ENCODE measurements at regions not wholly inside any gene's neighbourhood (a gene's known extent, or its start where the extent isn't known, plus 50 kb on each side); places are given as distances from the start of the nearest gene placed in this dataset.
"Not testable (repeated sequence)": the region's sequence is repeated elsewhere in the genome, so short reads cannot be mapped to it uniquely, and the experiment has no call there.

- FAIRE-seq (no peak), DNase-seq (ENCODE audit: insufficient read length) (no peak)
- TF ChIP-seq POLR2A (IDR thresholded peaks at IDR 0.05; ENCODE audit: low read depth, low read length) (no peak), POLR2AphosphoS5 (IDR thresholded peaks at IDR 0.05; ENCODE audit: low read depth, low read length) (no peak), TAF1 (IDR thresholded peaks at IDR 0.05; ENCODE audit: borderline replicate concordance, low read depth, low read length) (no peak)
These were observed 510.2 kb upstream of the KLF6 start for GRCh38 chr10:4294996-4295792.

GRCh38 chr10:4294271-4294670, 509.3 kb upstream of the KLF6 start:
- DNase-seq (ENCODE audit: insufficient read length), result no peak
- FAIRE-seq, result no peak
- TF ChIP-seq POLR2AphosphoS5 (IDR thresholded peaks at IDR 0.05; ENCODE audit: low read depth, low read length) (no peak), TAF1 (IDR thresholded peaks at IDR 0.05; ENCODE audit: borderline replicate concordance, low read depth, low read length) (no peak), POLR2A (IDR thresholded peaks at IDR 0.05; ENCODE audit: low read depth, low read length) (no peak)

GRCh38 chr10:4291990-4292389, 507.0 kb upstream of the KLF6 start:
- no peak for DNase-seq (ENCODE audit: insufficient read length)
- TF ChIP-seq POLR2A (IDR thresholded peaks at IDR 0.05; ENCODE audit: low read depth, low read length) (no peak), TAF1 (IDR thresholded peaks at IDR 0.05; ENCODE audit: borderline replicate concordance, low read depth, low read length) (no peak), POLR2AphosphoS5 (IDR thresholded peaks at IDR 0.05; ENCODE audit: low read depth, low read length) (no peak)
- FAIRE-seq, result no peak

- peak; percentile 30 for FAIRE-seq
- DNase-seq (ENCODE audit: insufficient read length), result no peak
- no peak for TF ChIP-seq TAF1 (IDR thresholded peaks at IDR 0.05; ENCODE audit: borderline replicate concordance, low read depth, low read length)
- no peak for TF ChIP-seq POLR2A (IDR thresholded peaks at IDR 0.05; ENCODE audit: low read depth, low read length)
- no peak for TF ChIP-seq POLR2AphosphoS5 (IDR thresholded peaks at IDR 0.05; ENCODE audit: low read depth, low read length)
These were observed 500.1 kb upstream of the KLF6 start for GRCh38 chr10:4285121-4285520.

GRCh38 chr10:4283846-4284610, 499.0 kb upstream of the KLF6 start:
- no peak for FAIRE-seq
- DNase-seq (ENCODE audit: insufficient read length), result no peak
- TF ChIP-seq POLR2AphosphoS5 (IDR thresholded peaks at IDR 0.05; ENCODE audit: low read depth, low read length) (no peak), TAF1 (IDR thresholded peaks at IDR 0.05; ENCODE audit: borderline replicate concordance, low read depth, low read length) (no peak), POLR2A (IDR thresholded peaks at IDR 0.05; ENCODE audit: low read depth, low read length) (no peak)

- TF ChIP-seq POLR2A (IDR thresholded peaks at IDR 0.05; ENCODE audit: low read depth, low read length), result no peak
- no peak for TF ChIP-seq TAF1 (IDR thresholded peaks at IDR 0.05; ENCODE audit: borderline replicate concordance, low read depth, low read length)
- TF ChIP-seq POLR2AphosphoS5 (IDR thresholded peaks at IDR 0.05; ENCODE audit: low read depth, low read length), result no peak
- FAIRE-seq (no peak), DNase-seq (ENCODE audit: insufficient read length) (no peak)
These were observed 497.5 kb upstream of the KLF6 start for GRCh38 chr10:4282496-4282895.

- FAIRE-seq, result no peak
- DNase-seq (ENCODE audit: insufficient read length), result no peak
- TF ChIP-seq POLR2AphosphoS5 (IDR thresholded peaks at IDR 0.05; ENCODE audit: low read depth, low read length), result no peak
- TF ChIP-seq POLR2A (IDR thresholded peaks at IDR 0.05; ENCODE audit: low read depth, low read length), result no peak
- no peak for TF ChIP-seq TAF1 (IDR thresholded peaks at IDR 0.05; ENCODE audit: borderline replicate concordance, low read depth, low read length)
These were observed 496.3 kb upstream of the KLF6 start for GRCh38 chr10:4281190-4281825.

- no peak for FAIRE-seq
- TF ChIP-seq POLR2AphosphoS5 (IDR thresholded peaks at IDR 0.05; ENCODE audit: low read depth, low read length), result no peak
- TF ChIP-seq TAF1 (IDR thresholded peaks at IDR 0.05; ENCODE audit: borderline replicate concordance, low read depth, low read length), result no peak
- no peak for TF ChIP-seq POLR2A (IDR thresholded peaks at IDR 0.05; ENCODE audit: low read depth, low read length)
- DNase-seq (ENCODE audit: insufficient read length), result no peak
These were observed 495.6 kb upstream of the KLF6 start for GRCh38 chr10:4280461-4281189.

- no peak for FAIRE-seq
- no peak for DNase-seq (ENCODE audit: insufficient read length)
- TF ChIP-seq POLR2A (IDR thresholded peaks at IDR 0.05; ENCODE audit: low read depth, low read length), result no peak
- TF ChIP-seq POLR2AphosphoS5 (IDR thresholded peaks at IDR 0.05; ENCODE audit: low read depth, low read length), result no peak
- TF ChIP-seq TAF1 (IDR thresholded peaks at IDR 0.05; ENCODE audit: borderline replicate concordance, low read depth, low read length), result no peak
These were observed 494.6 kb upstream of the KLF6 start for GRCh38 chr10:4279655-4280054.

- DNase-seq (ENCODE audit: insufficient read length) (no peak), FAIRE-seq (no peak)
- no peak for TF ChIP-seq TAF1 (IDR thresholded peaks at IDR 0.05; ENCODE audit: borderline replicate concordance, low read depth, low read length)
- TF ChIP-seq POLR2A (IDR thresholded peaks at IDR 0.05; ENCODE audit: low read depth, low read length), result no peak
- TF ChIP-seq POLR2AphosphoS5 (IDR thresholded peaks at IDR 0.05; ENCODE audit: low read depth, low read length), result no peak
These were observed 493.2 kb upstream of the KLF6 start for GRCh38 chr10:4278186-4278585.

GRCh38 chr10:4276151-4276550, 491.1 kb upstream of the KLF6 start:
- TF ChIP-seq POLR2AphosphoS5 (IDR thresholded peaks at IDR 0.05; ENCODE audit: low read depth, low read length), result no peak
- TF ChIP-seq TAF1 (IDR thresholded peaks at IDR 0.05; ENCODE audit: borderline replicate concordance, low read depth, low read length), result no peak
- no peak for TF ChIP-seq POLR2A (IDR thresholded peaks at IDR 0.05; ENCODE audit: low read depth, low read length)
- FAIRE-seq (no peak), DNase-seq (ENCODE audit: insufficient read length) (no peak)

GRCh38 chr10:4274671-4275070, 489.7 kb upstream of the KLF6 start:
- peak; percentile 64 for FAIRE-seq
- DNase-seq (ENCODE audit: insufficient read length), result not testable (repeated sequence)

Measured in GM12892 (cell line).